Breast epithelium (tissue), 4 donors: ENCODE measurements at regions not wholly inside any gene's neighbourhood (a gene's known extent, or its start where the extent isn't known, plus 50 kb on each side); places are given as distances from the start of the nearest gene placed in this dataset.
"Not testable (repeated sequence)": the region's sequence is repeated elsewhere in the genome, so short reads cannot be mapped to it uniquely, and the experiment has no call there.

Experiments used
- DNase-seq, 2 donors: peaks; one replicate each; pipeline ENCODE4 v3.0.0-alpha.2; 2019; ENCODE audit warnings: low spot score in 2 of 2
- H3K27ac ChIP-seq, 2 donors: fragments of 200-600 bp; sonication (generic) in 1 of 2; one replicate each; pipeline ENCODE4 v1.5.1; 2016 to 2019; ENCODE audit warnings: mild to moderate bottlenecking in 1 of 2
- H3K27me3 ChIP-seq, 2 donors: fragments of 200-600 bp; sonication (generic) in 1 of 2; one replicate each; pipeline versions ENCODE4 v1.5.1 to v1.6.0; 2017 to 2019; ENCODE audit warnings: control low read depth in 1 of 2, mild to moderate bottlenecking in 1 of 2
- H3K36me3 ChIP-seq: fragments of 200-600 bp; one replicate; pipeline ENCODE4 v1.5.1; 2019
- H3K4me1 ChIP-seq, 2 donors: fragments of 200-600 bp; sonication (generic); one replicate each; pipeline ENCODE4 v1.5.1; 2016 to 2019; ENCODE audit warnings: control low read depth in 1 of 2
- H3K4me3 ChIP-seq, 3 donors: fragments of 200-600 bp; sonication (generic); 1 replicate in 2 of 3; 2 replicates in 1 of 3; pipeline ENCODE4 v1.5.1; 2016 to 2019; ENCODE audit warnings: mild to moderate bottlenecking in 3 of 3, moderate library complexity in 2 of 3
- H3K9me3 ChIP-seq, 2 donors: fragments of 200-600 bp; sonication (generic) in 1 of 2; one replicate each; pipeline ENCODE4 v1.5.1; 2016 to 2019; ENCODE audit warnings: control low read depth in 1 of 2
- CTCF ChIP-seq, 3 donors: fragments of 450-650 bp; IDR thresholded peaks; one replicate each; pipeline ENCODE4 v1.5.1; 2016 to 2017; ENCODE audit warnings: antibody characterized with exemption in 3 of 3, mild to moderate bottlenecking in 3 of 3, moderate library complexity in 3 of 3
- POLR2A ChIP-seq: fragments of 450-650 bp; IDR thresholded peaks from one replicate; pipeline ENCODE4 v1.6.1; 2016; ENCODE audit warnings: antibody characterized with exemption, mild to moderate bottlenecking, moderate library complexity
- POLR2AphosphoS5 ChIP-seq, 3 donors: sonication (generic); formaldehyde crosslinking; IDR thresholded peaks; one replicate each; pipeline ENCODE4 v1.6.1; 2017; ENCODE audit warnings: antibody characterized with exemption in 3 of 3
- intact Hi-C: fragments of 100-400 bp; cut with DNase I; formaldehyde crosslinking; loops from one replicate; pipeline ENCODE4 v1.15.1; 2023; ENCODE audit warnings: low total_unique reads

- H3K9me3 ChIP-seq: no peaks in the 10 kb centered on the region
- no peak for TF ChIP-seq POLR2A
- no peak for TF ChIP-seq POLR2AphosphoS5 (IDR thresholded peaks at IDR 0.05)
- no peak for DNase-seq
- intact Hi-C loops: loop anchor here (10.0 kb wide), 1 partner anchor 400 kb away; no protein-coding TSS in a partner anchor
- H3K4me1 ChIP-seq: no peaks in the 10 kb centered on the region
- H3K4me3 ChIP-seq: no peak overlapping the region
- H3K27me3 ChIP-seq: no peaks in the 10 kb centered on the region
- no peak overlapping the region for H3K27ac ChIP-seq
- no peaks in the 10 kb centered on the region for H3K36me3 ChIP-seq
These were observed 80.0 kb upstream of the SNX2 start for GRCh38 chr5:122694884-122695283.

- H3K9me3 ChIP-seq, H3K27me3 ChIP-seq, H3K27ac ChIP-seq, DNase-seq, H3K36me3 ChIP-seq, H3K4me3 ChIP-seq, H3K4me1 ChIP-seq: not testable (repeated sequence)
- intact Hi-C loops: loop anchor here (10.0 kb wide), 1 partner anchor 402 kb away; no protein-coding TSS in a partner anchor
These were observed 78.1 kb upstream of the SNX2 start for GRCh38 chr5:122696735-122697134.

- intact Hi-C loops: loop anchor here (10.0 kb wide), 1 partner anchor 402 kb away; no protein-coding TSS in a partner anchor
These were observed 77.7 kb upstream of the SNX2 start for GRCh38 chr5:122697191-122697590.

GRCh38 chr5:122699201-122699600 is 75.7 kb upstream of the SNX2 start:
- no peak for DNase-seq
- TF ChIP-seq POLR2A (no peak), CTCF (IDR thresholded peaks at IDR 0.05) (no peak), POLR2AphosphoS5 (IDR thresholded peaks at IDR 0.05) (no peak)
- Histone ChIP-seq H3K27ac (no peak overlapping the region), H3K4me3 (no peak overlapping the region), H3K36me3 (no peaks in the 10 kb centered on the region), H3K9me3 (no peaks in the 10 kb centered on the region), H3K4me1 (no peaks in the 10 kb centered on the region), H3K27me3 (no peaks in the 10 kb centered on the region)
- intact Hi-C loops: loop anchor here (10.0 kb wide), 1 partner anchor 404 kb away; no protein-coding TSS in a partner anchor

More at GRCh38 chr5:122697191-122697590, 77.7 kb upstream of the SNX2 start:
- H3K36me3 ChIP-seq: no peaks in the 10 kb centered on the region
- H3K9me3 ChIP-seq: no peaks in the 10 kb centered on the region
- TF ChIP-seq POLR2AphosphoS5 (IDR thresholded peaks at IDR 0.05): no peak
- no peak for TF ChIP-seq CTCF (IDR thresholded peaks at IDR 0.05)
- TF ChIP-seq POLR2A: no peak
- H3K4me3 ChIP-seq: no peak overlapping the region
- no peaks in the 10 kb centered on the region for H3K4me1 ChIP-seq
- no peaks in the 10 kb centered on the region for H3K27me3 ChIP-seq
- H3K27ac ChIP-seq: no peak overlapping the region
- no peak for DNase-seq

- Histone ChIP-seq H3K4me3 (no peak overlapping the region), H3K9me3 (no peaks in the 10 kb centered on the region), H3K36me3 (no peaks in the 10 kb centered on the region), H3K4me1 (no peaks in the 10 kb centered on the region), H3K27me3 (no peaks in the 10 kb centered on the region), H3K27ac (no peak overlapping the region)
- intact Hi-C loops: no loop called here
- no peak for DNase-seq
- no peak for TF ChIP-seq POLR2AphosphoS5 (IDR thresholded peaks at IDR 0.05)
- no peak for TF ChIP-seq POLR2A
- TF ChIP-seq CTCF (IDR thresholded peaks at IDR 0.05): no peak
These were observed 73.0 kb upstream of the SNX2 start for GRCh38 chr5:122701640-122702523.

- no peak overlapping the region for H3K4me3 ChIP-seq
- no peak overlapping the region for H3K27ac ChIP-seq
- H3K4me1 ChIP-seq: no peaks in the 10 kb centered on the region
- H3K36me3 ChIP-seq: no peaks in the 10 kb centered on the region
- no peaks in the 10 kb centered on the region for H3K27me3 ChIP-seq
- intact Hi-C loops: no loop called here
- H3K9me3 ChIP-seq: no peaks in the 10 kb centered on the region
- TF ChIP-seq CTCF (IDR thresholded peaks at IDR 0.05) (no peak), POLR2A (no peak), POLR2AphosphoS5 (IDR thresholded peaks at IDR 0.05) (no peak)
- DNase-seq: no peak
These were observed 72.4 kb upstream of the SNX2 start for GRCh38 chr5:122702524-122702875.
